Keratinocyte (primary cell): ENCODE measurements at regions not wholly inside any gene's neighbourhood (a gene's known extent, or its start where the extent isn't known, plus 50 kb on each side); places are given as distances from the start of the nearest gene placed in this dataset.

ENCODE experiments used
- DNase-seq: peaks from one replicate; pipeline ENCODE4 v3.0.0-alpha.2; 2011; ENCODE audit warnings: low read depth, missing footprints, low spot score
- FAIRE-seq: peaks from 2 replicates; lab custom pipeline; 2011; peaks lifted over from hg19 to GRCh38; lab: Jason Lieb, UNC
- H2AFZ ChIP-seq: 2 replicates; pipeline ENCODE4 v1.6.0; 2012; ENCODE audit warnings: low read length, control low read depth, inconsistent platforms; ENCODE audit not compliant: control insufficient read depth
- H3K27ac ChIP-seq: 2 replicates; pipeline ENCODE4 v1.5.1; 2011; ENCODE audit warnings: low read length; ENCODE audit not compliant: control insufficient read depth, insufficient read depth
- H3K27me3 ChIP-seq: 3 replicates; pipeline ENCODE4 v1.6.0; 2011; ENCODE audit warnings: low read length; ENCODE audit not compliant: control insufficient read depth, insufficient read depth; ENCODE audit errors: extremely low read depth
- H3K36me3 ChIP-seq, 2 experiments: 2 replicates in 1 of 2; 3 replicates in 1 of 2; pipeline ENCODE4 v1.5.1; 2011; ENCODE audit warnings: low read length in 2 of 2, mild to moderate bottlenecking in 1 of 2; ENCODE audit not compliant: control insufficient read depth in 2 of 2, insufficient read depth in 2 of 2; ENCODE audit errors: extremely low read depth in 1 of 2
- H3K4me1 ChIP-seq: 3 replicates; pipeline ENCODE4 v1.5.1; 2011; ENCODE audit warnings: low read length; ENCODE audit not compliant: control insufficient read depth, insufficient read depth; ENCODE audit errors: extremely low read depth
- H3K4me2 ChIP-seq: 3 replicates; pipeline ENCODE4 v1.6.0; 2011; ENCODE audit warnings: low read depth, low read length; ENCODE audit not compliant: control insufficient read depth, insufficient read depth; ENCODE audit errors: extremely low read depth
- H3K4me3 ChIP-seq, 3 experiments: fragments of 200-600 bp in 1 of 3; sonication (generic) in 1 of 3; 2 replicates in 2 of 3; 3 replicates in 1 of 3; pipeline ENCODE4 v1.5.1; 2011 to 2016; ENCODE audit warnings: low read length in 3 of 3, mild to moderate bottlenecking in 3 of 3, control low read depth in 2 of 3, inconsistent platforms in 1 of 3, low read depth in 1 of 3, mixed read lengths in 1 of 3, mixed run types in 1 of 3, moderate library complexity in 1 of 3; ENCODE audit not compliant: control insufficient read depth in 2 of 3, insufficient read depth in 2 of 3; ENCODE audit errors: extremely low read depth in 1 of 3
- H3K79me2 ChIP-seq: 2 replicates; pipeline ENCODE4 v1.6.0; 2012; ENCODE audit warnings: low read length; ENCODE audit not compliant: control insufficient read depth, insufficient read depth
- H3K9ac ChIP-seq: 3 replicates; pipeline ENCODE4 v1.6.0; 2011; ENCODE audit warnings: low read length; ENCODE audit not compliant: control insufficient read depth, insufficient read depth; ENCODE audit errors: extremely low read depth
- H3K9me1 ChIP-seq: 3 replicates; pipeline ENCODE4 v1.6.0; 2011; ENCODE audit warnings: low read length; ENCODE audit not compliant: control insufficient read depth, insufficient read depth; ENCODE audit errors: extremely low read depth
- H3K9me3 ChIP-seq: 2 replicates; pipeline ENCODE4 v1.5.1; 2012; ENCODE audit warnings: low read depth, low read length; ENCODE audit not compliant: control insufficient read depth
- H4K20me1 ChIP-seq: 3 replicates; pipeline ENCODE4 v1.6.0; 2011; ENCODE audit warnings: low read length; ENCODE audit not compliant: control insufficient read depth, insufficient read depth; ENCODE audit errors: extremely low read depth
- EZH2 ChIP-seq: IDR thresholded peaks from one replicate; pipeline ENCODE4 v1.6.1; 2012; ENCODE audit warnings: inconsistent platforms, mild to moderate bottlenecking, low read length, moderate library complexity
- dilution Hi-C: fragments of 300-500 bp; cut with MboI; formaldehyde crosslinking; loops from one replicate; pipeline ENCODE4 v1.7.0; 2020; ENCODE audit warnings: low sequenced_read_pairs; ENCODE audit not compliant: extremely low pct_ligation_motif_present
- TF ChIP-seq, protein P1 (sequence below), 3 experiments: IDR thresholded peaks in 1 of 3; conservative IDR thresholded peaks in 1 of 3; optimal IDR thresholded peaks in 1 of 3; 2 replicates in 2 of 3; 3 replicates in 1 of 3; pipeline versions ENCODE3 to v1.5.1; 2011; ENCODE audit warnings: low read length in 3 of 3, mild to moderate bottlenecking in 3 of 3, moderate library complexity in 2 of 3, control low read depth in 1 of 3, inconsistent platforms in 1 of 3; ENCODE audit not compliant: insufficient read depth in 2 of 3; ENCODE audit errors: extremely low read depth in 1 of 3

DNA sequence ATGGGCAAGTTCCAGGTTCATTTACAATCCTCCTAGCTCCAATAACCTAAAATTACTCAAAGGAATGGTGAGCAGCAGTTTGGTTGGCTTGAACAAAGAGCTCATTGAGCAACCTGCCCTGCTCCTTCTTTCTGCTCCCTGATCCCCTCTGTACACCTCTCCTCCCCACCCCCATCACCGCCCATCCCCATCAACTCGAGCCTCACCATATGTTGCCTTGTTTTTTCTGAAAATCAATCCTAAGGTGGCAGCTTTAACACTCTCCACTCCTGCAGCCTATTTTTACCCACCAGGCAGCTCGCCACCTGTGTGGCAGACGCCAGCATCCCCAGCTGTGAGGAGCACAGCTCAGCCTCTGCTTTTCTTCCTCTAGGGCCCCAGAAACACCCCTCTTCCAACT, 533.4 kb upstream of the BRINP1 start:
- Histone ChIP-seq H3K9me3 (no peaks in the 10 kb centered on the region), H3K4me1 (no peaks in the 10 kb centered on the region), H3K27ac (no peak overlapping the region), H3K9me1 (no peaks in the 10 kb centered on the region), H3K4me3 (no peak overlapping the region), H4K20me1 (no peaks in the 10 kb centered on the region), H3K27me3 (no peaks in the 10 kb centered on the region), H2AFZ (no peak overlapping the region), H3K4me2 (no peak overlapping the region), H3K36me3 (no peaks in the 10 kb centered on the region), H3K9ac (no peak overlapping the region), H3K79me2 (no peaks in the 10 kb centered on the region)
- dilution Hi-C loops: no loop called here
- no peak for DNase-seq
- TF ChIP-seq EZH2: no peak
- TF ChIP-seq, protein P1, sequence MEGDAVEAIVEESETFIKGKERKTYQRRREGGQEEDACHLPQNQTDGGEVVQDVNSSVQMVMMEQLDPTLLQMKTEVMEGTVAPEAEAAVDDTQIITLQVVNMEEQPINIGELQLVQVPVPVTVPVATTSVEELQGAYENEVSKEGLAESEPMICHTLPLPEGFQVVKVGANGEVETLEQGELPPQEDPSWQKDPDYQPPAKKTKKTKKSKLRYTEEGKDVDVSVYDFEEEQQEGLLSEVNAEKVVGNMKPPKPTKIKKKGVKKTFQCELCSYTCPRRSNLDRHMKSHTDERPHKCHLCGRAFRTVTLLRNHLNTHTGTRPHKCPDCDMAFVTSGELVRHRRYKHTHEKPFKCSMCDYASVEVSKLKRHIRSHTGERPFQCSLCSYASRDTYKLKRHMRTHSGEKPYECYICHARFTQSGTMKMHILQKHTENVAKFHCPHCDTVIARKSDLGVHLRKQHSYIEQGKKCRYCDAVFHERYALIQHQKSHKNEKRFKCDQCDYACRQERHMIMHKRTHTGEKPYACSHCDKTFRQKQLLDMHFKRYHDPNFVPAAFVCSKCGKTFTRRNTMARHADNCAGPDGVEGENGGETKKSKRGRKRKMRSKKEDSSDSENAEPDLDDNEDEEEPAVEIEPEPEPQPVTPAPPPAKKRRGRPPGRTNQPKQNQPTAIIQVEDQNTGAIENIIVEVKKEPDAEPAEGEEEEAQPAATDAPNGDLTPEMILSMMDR (optimal IDR thresholded peaks at IDR 0.05 in 1 of 3, IDR thresholded peaks at IDR 0.05 in 1 of 3, conservative IDR thresholded peaks at IDR 0.05 in 1 of 3; ENCODE audit: extremely low read depth in 1 of 3, insufficient read depth in 2 of 3, low read length in 3 of 3): no peak
- no peak for FAIRE-seq

GRCh38 chr9:119898316-119898715, 529.1 kb upstream of the BRINP1 start:
- dilution Hi-C loops: no loop called here
- no peak for FAIRE-seq

More at GRCh38 chr9:119898316-119898715, 529.1 kb upstream of the BRINP1 start:
- Histone ChIP-seq H4K20me1 (no peaks in the 10 kb centered on the region), H3K4me3 (no peak overlapping the region), H3K9me3 (no peaks in the 10 kb centered on the region), H3K27ac (no peak overlapping the region), H2AFZ (no peak overlapping the region), H3K27me3 (no peaks in the 10 kb centered on the region), H3K9me1 (no peaks in the 10 kb centered on the region), H3K36me3 (no peaks in the 10 kb centered on the region), H3K9ac (no peak overlapping the region), H3K4me2 (no peak overlapping the region), H3K4me1 (no peaks in the 10 kb centered on the region), H3K79me2 (no peaks in the 10 kb centered on the region)
- no peak for TF ChIP-seq EZH2
- TF ChIP-seq, protein P1 (optimal IDR thresholded peaks at IDR 0.05 in 1 of 3, IDR thresholded peaks at IDR 0.05 in 1 of 3, conservative IDR thresholded peaks at IDR 0.05 in 1 of 3; ENCODE audit: extremely low read depth in 1 of 3, insufficient read depth in 2 of 3, low read length in 3 of 3): no peak
- DNase-seq: no peak
